HL-60 (cell line): ENCODE measurements at regions not wholly inside any gene's neighbourhood (a gene's known extent, or its start where the extent isn't known, plus 50 kb on each side); places are given as distances from the start of the nearest gene placed in this dataset.

ENCODE experiments used
- DNase-seq, 2 experiments: peaks; one replicate each; pipeline ENCODE4 v3.0.0-alpha.2; 2010 to 2020; ENCODE audit warnings: low read depth in 1 of 2, low spot score in 1 of 2
- H3K27ac ChIP-seq: fragments of 250-450 bp; sonication (Bioruptor Pico); replicated peaks from 2 replicates; pipeline ENCODE4 v1.5.1; 2020; ENCODE audit warnings: mild to moderate bottlenecking, moderate library complexity
- H3K27me3 ChIP-seq: fragments of 250-450 bp; sonication (Bioruptor Pico); 2 replicates; pipeline ENCODE4 v1.5.1; 2021; ENCODE audit warnings: mild to moderate bottlenecking, moderate library complexity; ENCODE audit not compliant: insufficient read depth, poor library complexity, severe bottlenecking
- H3K4me3 ChIP-seq: replicated peaks from 2 replicates; pipeline ENCODE4 v1.5.1; 2011; ENCODE audit warnings: mild to moderate bottlenecking, control low read depth, low read length; ENCODE audit not compliant: insufficient read depth
- CTCF ChIP-seq: IDR thresholded peaks from one replicate; pipeline ENCODE4 v1.5.1; 2011; ENCODE audit warnings: low read length, control low read depth, inconsistent platforms; ENCODE audit not compliant: insufficient read depth
- GABPA ChIP-seq: IDR thresholded peaks from 2 replicates; pipeline ENCODE4 v1.6.1; 2012; ENCODE audit warnings: low read depth
- POLR2AphosphoS5 ChIP-seq: IDR thresholded peaks from 2 replicates; pipeline ENCODE4 v1.6.1; 2012; ENCODE audit warnings: low read depth
- REST ChIP-seq: IDR thresholded peaks from 2 replicates; pipeline ENCODE4 v1.6.1; 2012; ENCODE audit warnings: low read depth; ENCODE audit not compliant: insufficient replicate concordance
- SPI1 ChIP-seq: IDR thresholded peaks from 2 replicates; pipeline ENCODE4 v1.6.1; 2012; ENCODE audit warnings: low read depth, mild to moderate bottlenecking, borderline replicate concordance

GRCh38 chr6:68044264-68044663 is 590.8 kb upstream of the ADGRB3 start:
- H3K27me3 ChIP-seq = no peaks in the 10 kb centered on the region
- no peak overlapping the region for H3K27ac ChIP-seq
- H3K4me3 ChIP-seq = no peak overlapping the region
- TF ChIP-seq SPI1 (no peak), GABPA (no peak), REST (no peak), CTCF (no peak), POLR2AphosphoS5 (no peak)
- no peak for DNase-seq

GRCh38 chr6:68043122-68043398 is 592.0 kb upstream of the ADGRB3 start:
- DNase-seq = no peak
- H3K27ac ChIP-seq = no peak overlapping the region
- TF ChIP-seq POLR2AphosphoS5 (no peak), SPI1 (no peak), REST (no peak), GABPA (no peak)
- H3K4me3 ChIP-seq = no peak overlapping the region
- H3K27me3 ChIP-seq = no peaks in the 10 kb centered on the region

GRCh38 chr6:68042339-68043121 is 592.6 kb upstream of the ADGRB3 start:
- DNase-seq = no peak
- Histone ChIP-seq H3K27me3 (no peaks in the 10 kb centered on the region), H3K27ac (no peak overlapping the region), H3K4me3 (no peak overlapping the region)
- TF ChIP-seq POLR2AphosphoS5 = no peak

GRCh38 chr6:68040780-68041179 is 594.3 kb upstream of the ADGRB3 start:
- no peaks in the 10 kb centered on the region for H3K27me3 ChIP-seq
- no peak for TF ChIP-seq REST
- TF ChIP-seq GABPA = no peak
- no peak for TF ChIP-seq POLR2AphosphoS5
- TF ChIP-seq SPI1 = no peak
- no peak for TF ChIP-seq CTCF
- no peak for DNase-seq
- no peak overlapping the region for H3K4me3 ChIP-seq
- H3K27ac ChIP-seq = no peak overlapping the region
